H4 (cell line): ENCODE measurements at regions not wholly inside any gene's neighbourhood (a gene's known extent, or its start where the extent isn't known, plus 50 kb on each side); places are given as distances from the start of the nearest gene placed in this dataset.
"Not testable (repeated sequence)": the region's sequence is repeated elsewhere in the genome, so short reads cannot be mapped to it uniquely, and the experiment has no call there.

Experiments
- DNase-seq: peaks from one replicate; pipeline ENCODE4 v3.0.0-alpha.2; 2015; ENCODE audit warnings: low spot score

- no peak for DNase-seq
These were observed 217.7 kb upstream of the CENPE start for GRCh38 chr4:103415801-103416200.

DNA sequence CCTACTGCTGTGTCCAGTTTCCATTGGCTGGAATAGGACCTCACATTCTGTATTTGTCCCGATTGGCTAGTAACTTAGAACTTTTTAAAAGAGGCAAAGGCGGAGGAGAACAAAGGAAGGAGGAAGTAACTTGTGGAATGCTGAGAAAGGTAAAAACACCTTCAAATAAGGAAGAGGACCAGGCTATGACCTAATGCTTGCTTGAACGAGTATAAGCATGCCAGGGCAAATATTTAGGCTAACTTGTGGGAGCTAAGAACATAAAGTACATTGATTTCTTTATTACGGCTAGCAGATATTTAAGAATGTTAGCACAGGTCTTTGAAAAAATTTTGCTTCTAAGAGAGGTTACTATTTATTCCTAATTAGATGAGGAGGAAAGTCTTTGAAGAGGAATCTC, 214.5 kb upstream of the CENPE start:
- not testable (repeated sequence) for DNase-seq

GRCh38 chr4:103410386-103410785, 212.2 kb upstream of the CENPE start:
- DNase-seq = no peak

GRCh38 chr4:103405415-103405814, 207.3 kb upstream of the CENPE start:
- DNase-seq = no peak

- DNase-seq = no peak
These were observed 205.5 kb upstream of the CENPE start for GRCh38 chr4:103403619-103404018.

GRCh38 chr4:103402198-103402597, 204.1 kb upstream of the CENPE start:
- no peak for DNase-seq

DNA sequence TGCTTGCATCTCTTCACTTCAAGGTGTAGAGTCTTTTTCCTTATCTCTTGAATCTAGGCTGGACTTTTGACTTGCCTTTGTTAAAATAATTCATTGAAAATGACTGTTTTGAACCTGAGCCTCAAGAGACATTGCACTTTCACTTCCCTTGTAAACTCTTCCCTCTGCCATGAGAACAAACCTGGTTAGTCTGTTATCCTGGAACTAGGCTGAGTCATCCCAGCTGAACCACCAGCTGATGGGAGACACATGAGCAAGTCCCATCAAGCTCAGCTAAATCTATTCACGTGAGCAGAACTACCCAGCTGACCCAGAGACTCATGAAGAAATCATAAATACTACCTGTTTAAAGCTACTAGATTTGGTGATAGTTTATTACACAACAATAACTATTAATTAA, 202.3 kb upstream of the CENPE start:
- DNase-seq = peak; percentile 70

DNA sequence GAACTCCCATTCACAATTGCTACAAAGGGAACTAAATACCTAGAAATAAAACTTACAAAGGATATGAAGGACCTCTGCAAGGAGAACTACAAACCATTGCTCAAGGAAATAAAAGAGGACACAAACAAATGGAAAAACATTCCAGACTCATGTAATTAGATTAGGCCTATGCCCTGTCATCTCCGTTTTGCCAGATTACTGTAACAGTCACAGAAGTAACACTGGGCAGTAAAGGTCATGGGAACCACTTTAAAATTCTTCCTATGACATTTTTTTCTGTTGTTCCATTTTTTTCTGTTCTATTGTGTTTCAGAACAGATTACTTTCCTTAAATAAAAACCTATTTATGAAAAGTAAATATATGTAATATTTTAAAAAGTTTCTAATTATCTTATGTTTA, 199.4 kb upstream of the CENPE start:
- no peak for DNase-seq

DNA sequence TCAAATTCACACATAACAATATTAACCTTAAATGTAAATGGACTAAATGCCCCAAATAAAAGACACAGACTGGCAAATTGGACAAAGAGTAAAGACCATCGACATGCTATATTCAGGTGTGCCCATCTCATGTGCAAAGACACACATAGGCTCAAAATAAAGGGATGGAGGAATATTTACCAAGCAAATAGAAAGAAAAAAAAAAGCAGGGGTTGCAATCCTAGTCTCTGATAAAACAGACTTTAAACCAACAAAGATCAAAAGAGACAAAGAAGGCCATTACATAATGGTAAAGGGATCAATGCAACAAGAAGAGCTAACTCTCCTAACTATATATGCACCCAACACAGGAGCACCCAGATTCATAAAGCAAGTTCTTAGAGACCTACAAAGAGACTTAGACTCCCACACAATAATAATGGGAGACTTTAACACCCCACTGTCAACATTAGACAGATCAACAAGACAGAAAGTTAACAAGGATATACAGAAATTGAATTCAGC, 189.4 kb upstream of the CENPE start:
- DNase-seq = not testable (repeated sequence)

DNA sequence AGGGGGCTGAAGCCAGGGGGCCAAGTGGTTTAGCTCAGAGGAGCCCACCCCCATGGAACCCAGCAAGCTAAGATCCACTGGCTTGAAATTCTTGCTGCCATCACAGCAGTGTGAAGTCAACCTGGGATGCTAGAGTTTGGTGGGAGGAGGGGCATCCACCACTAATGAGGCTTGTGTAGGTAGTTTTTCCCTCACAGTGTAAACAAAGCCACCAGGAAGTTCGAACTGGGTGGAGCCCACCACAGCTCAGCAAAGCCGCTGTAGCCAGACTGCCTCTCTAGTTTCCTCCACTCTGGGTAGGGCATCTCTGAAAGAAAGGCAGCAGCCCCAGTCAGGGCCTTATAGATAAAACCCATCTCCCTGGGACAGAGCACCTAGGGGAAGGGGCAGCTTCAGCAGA, 187.4 kb upstream of the CENPE start:
- DNase-seq = not testable (repeated sequence)

DNA sequence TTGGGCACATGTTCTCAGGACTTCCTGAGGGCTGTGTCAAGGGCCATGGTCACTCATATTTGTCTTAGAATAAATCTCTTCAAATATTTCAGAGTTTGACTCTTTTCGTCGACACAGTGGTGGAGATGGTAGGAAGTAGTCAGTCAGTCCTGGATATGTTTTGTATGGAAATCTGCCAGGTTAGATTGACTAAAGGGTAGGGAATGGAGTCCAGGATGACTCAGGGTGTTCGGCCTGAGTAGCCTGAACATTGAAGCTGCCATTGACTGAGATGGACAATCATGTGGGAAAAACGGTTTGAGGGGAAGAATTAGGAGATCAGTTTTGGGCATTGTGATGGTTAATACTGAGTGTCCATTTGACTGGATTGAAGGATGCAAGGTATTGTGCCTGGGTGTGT, 177.1 kb upstream of the CENPE start:
- no peak for DNase-seq

GRCh38 chr4:103374758-103375157, 176.6 kb upstream of the CENPE start:
- no peak for DNase-seq

GRCh38 chr4:103374306-103374705, 176.2 kb upstream of the CENPE start:
- DNase-seq = no peak

- DNase-seq = no peak
These were observed 173.9 kb upstream of the CENPE start for GRCh38 chr4:103372002-103372558.

- DNase-seq = no peak
These were observed 172.2 kb upstream of the CENPE start for GRCh38 chr4:103370336-103370735.

- DNase-seq = no peak
These were observed 167.1 kb upstream of the CENPE start for GRCh38 chr4:103365285-103365684.

DNA sequence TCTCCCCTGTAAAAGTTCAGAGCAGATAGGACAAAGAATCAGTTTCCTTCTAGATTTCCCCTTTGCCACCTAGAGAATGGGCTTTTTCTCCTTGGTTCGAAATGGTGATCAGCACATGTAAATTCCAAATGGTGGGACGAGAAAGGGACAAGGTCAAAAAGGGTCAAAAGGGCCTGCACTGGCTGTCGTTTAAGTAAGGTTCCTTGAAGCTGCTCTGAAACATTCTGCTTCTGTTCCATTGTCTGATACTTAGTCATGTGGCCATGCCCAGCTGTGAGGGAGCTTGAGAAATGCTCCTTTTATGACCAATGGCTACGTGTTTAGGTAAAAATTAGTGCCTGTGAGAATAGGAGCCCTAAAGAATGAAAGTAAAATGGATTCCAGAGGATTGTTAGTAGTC, 165.9 kb upstream of the CENPE start:
- no peak for DNase-seq

DNA sequence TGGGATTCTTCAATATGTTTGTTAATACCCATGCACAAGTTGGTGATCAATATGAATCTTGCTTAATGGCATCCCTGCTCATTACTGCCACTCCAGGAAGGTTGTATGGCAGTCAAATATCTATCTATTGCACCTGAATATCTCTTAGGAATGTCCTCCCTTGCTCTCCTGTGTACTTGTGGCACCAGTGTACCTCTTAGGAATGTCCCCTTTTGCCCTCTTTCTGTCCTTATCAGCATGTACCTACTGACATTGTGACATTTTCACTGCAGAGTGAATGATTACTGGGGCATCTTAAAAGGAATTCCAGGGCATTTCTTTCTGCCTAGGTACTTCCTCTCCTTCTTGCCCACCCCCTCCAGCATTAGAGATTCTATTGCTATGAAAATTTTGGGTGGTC, 163.8 kb upstream of the CENPE start:
- no peak for DNase-seq

GRCh38 chr4:103359900-103360299, 161.8 kb upstream of the CENPE start:
- DNase-seq = no peak

GRCh38 chr4:103354006-103354405, 155.9 kb upstream of the CENPE start:
- DNase-seq = no peak

- no peak for DNase-seq
These were observed 131.5 kb upstream of the CENPE start for GRCh38 chr4:103329642-103330041.

- no peak for DNase-seq
These were observed 126.7 kb upstream of the CENPE start for GRCh38 chr4:103324811-103325210.

GRCh38 chr4:103318327-103318726, 120.2 kb upstream of the CENPE start:
- DNase-seq = no peak

GRCh38 chr4:103308248-103308561, 110.1 kb upstream of the CENPE start:
- DNase-seq = no peak
